ENCODE measurements at regions not wholly inside any gene's neighbourhood (a gene's known extent, or its start where the extent isn't known, plus 50 kb on each side); places are given as distances from the start of the nearest gene placed in this dataset.
"Not testable (repeated sequence)": the region's sequence is repeated elsewhere in the genome, so short reads cannot be mapped to it uniquely, and the experiment has no call there.

GRCh38 chr5:62828742-62829603 lies 250.4 kb downstream of the LRRC70 start:
- Histone ChIP-seq H3K4me1 (no peaks in the 10 kb centered on the region), H3K27ac (no peak overlapping the region), H3K4me3 (no peak overlapping the region), H3K36me3 (no peaks in the 10 kb centered on the region), H3K9me3 (no peaks in the 10 kb centered on the region), H3K27me3 (no peaks in the 10 kb centered on the region)
- ATAC-seq (no peak), DNase-seq (no peak)
- in situ Hi-C loops (cut with MboI; ENCODE audit: low sequenced_read_pairs in 4 of 4) (no loop called here), intact Hi-C loops (cut with DNase I; ENCODE audit: low total_unique reads) (no loop called here)
- TF ChIP-seq CTCF (IDR thresholded peaks at IDR 0.05 in 4 of 5, conservative IDR thresholded peaks at IDR 0.05 in 1 of 5) (no peak), POLR2A (IDR thresholded peaks at IDR 0.05) (no peak)

GRCh38 chr5:62825623-62826220 lies 247.1 kb downstream of the LRRC70 start:
- TF ChIP-seq POLR2A (IDR thresholded peaks at IDR 0.05) (no peak), CTCF (IDR thresholded peaks at IDR 0.05 in 4 of 5, conservative IDR thresholded peaks at IDR 0.05 in 1 of 5) (no peak)
- H3K36me3 ChIP-seq, result no peaks in the 10 kb centered on the region
- no peak overlapping the region for H3K4me3 ChIP-seq
- DNase-seq, result no peak
- intact Hi-C loops (cut with DNase I; ENCODE audit: low total_unique reads) (no loop called here), in situ Hi-C loops (cut with MboI; ENCODE audit: low sequenced_read_pairs in 4 of 4) (no loop called here)
- no peaks in the 10 kb centered on the region for H3K4me1 ChIP-seq
- H3K27ac ChIP-seq, result no peak overlapping the region
- no peaks in the 10 kb centered on the region for H3K9me3 ChIP-seq
- ATAC-seq, result no peak
- no peaks in the 10 kb centered on the region for H3K27me3 ChIP-seq

- DNase-seq (no peak), ATAC-seq (no peak)
- Histone ChIP-seq H3K9me3 (no peaks in the 10 kb centered on the region), H3K27me3 (no peaks in the 10 kb centered on the region), H3K27ac (no peak overlapping the region), H3K4me1 (no peaks in the 10 kb centered on the region), H3K4me3 (no peak overlapping the region), H3K36me3 (no peaks in the 10 kb centered on the region)
- intact Hi-C loops (cut with DNase I; ENCODE audit: low total_unique reads), result no loop called here
- in situ Hi-C loops (cut with MboI; ENCODE audit: low sequenced_read_pairs in 4 of 4), result no loop called here
- TF ChIP-seq POLR2A (IDR thresholded peaks at IDR 0.05) (no peak), CTCF (IDR thresholded peaks at IDR 0.05 in 4 of 5, conservative IDR thresholded peaks at IDR 0.05 in 1 of 5) (no peak)
Observed at GRCh38 chr5:62824936-62825335, 246.3 kb downstream of the LRRC70 start.

- H3K27me3 ChIP-seq; H3K36me3 ChIP-seq; H3K4me3 ChIP-seq; H3K9me3 ChIP-seq; H3K4me1 ChIP-seq; in situ Hi-C loops (cut with MboI; ENCODE audit: low sequenced_read_pairs in 4 of 4); intact Hi-C loops (cut with DNase I; ENCODE audit: low total_unique reads); H3K27ac ChIP-seq; DNase-seq; ATAC-seq: not testable (repeated sequence)
Observed at GRCh38 chr5:62817043-62817442, 238.4 kb downstream of the LRRC70 start.

- Histone ChIP-seq H3K27me3 (no peaks in the 10 kb centered on the region), H3K9me3 (no peaks in the 10 kb centered on the region), H3K4me3 (no peak overlapping the region), H3K4me1 (no peaks in the 10 kb centered on the region), H3K27ac (no peak overlapping the region), H3K36me3 (no peaks in the 10 kb centered on the region)
- DNase-seq (no peak), ATAC-seq (no peak)
- intact Hi-C loops (cut with DNase I; ENCODE audit: low total_unique reads), result no loop called here
- TF ChIP-seq POLR2A (IDR thresholded peaks at IDR 0.05) (no peak), CTCF (IDR thresholded peaks at IDR 0.05 in 4 of 5, conservative IDR thresholded peaks at IDR 0.05 in 1 of 5) (no peak)
- in situ Hi-C loops (cut with MboI; ENCODE audit: low sequenced_read_pairs in 4 of 4), result no loop called here
Observed at GRCh38 chr5:62814991-62815390, 236.4 kb downstream of the LRRC70 start.
